ENCODE measurements at regions not wholly inside any gene's neighbourhood (a gene's known extent, or its start where the extent isn't known, plus 50 kb on each side); places are given as distances from the start of the nearest gene placed in this dataset.

GRCh38 chr3:16108424-16108823, 66.1 kb upstream of the GALNT15 start:
- DNase-seq (ENCODE audit: low read depth, low spot score), result no peak

DNA sequence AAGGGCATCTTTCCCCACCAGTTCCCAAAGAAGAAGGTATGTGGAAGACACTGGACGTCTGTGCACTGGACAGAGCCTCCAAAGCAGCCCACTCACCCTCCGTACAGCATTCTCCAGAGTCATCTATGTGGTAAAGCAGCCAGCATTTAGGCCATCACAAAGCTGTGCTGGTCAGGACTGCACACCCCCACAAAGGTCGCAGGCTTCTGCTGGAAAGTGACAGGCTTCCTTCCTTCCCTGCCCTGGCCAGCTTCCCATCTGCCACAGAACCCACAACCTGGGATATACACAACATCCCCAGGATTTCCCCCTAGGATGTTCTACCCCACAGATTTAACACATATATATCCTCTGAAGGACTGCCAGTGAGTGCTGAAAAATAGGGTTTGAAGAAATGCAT, 64.6 kb upstream of the GALNT15 start:
- no peak for DNase-seq (ENCODE audit: low read depth, low spot score)

DNA sequence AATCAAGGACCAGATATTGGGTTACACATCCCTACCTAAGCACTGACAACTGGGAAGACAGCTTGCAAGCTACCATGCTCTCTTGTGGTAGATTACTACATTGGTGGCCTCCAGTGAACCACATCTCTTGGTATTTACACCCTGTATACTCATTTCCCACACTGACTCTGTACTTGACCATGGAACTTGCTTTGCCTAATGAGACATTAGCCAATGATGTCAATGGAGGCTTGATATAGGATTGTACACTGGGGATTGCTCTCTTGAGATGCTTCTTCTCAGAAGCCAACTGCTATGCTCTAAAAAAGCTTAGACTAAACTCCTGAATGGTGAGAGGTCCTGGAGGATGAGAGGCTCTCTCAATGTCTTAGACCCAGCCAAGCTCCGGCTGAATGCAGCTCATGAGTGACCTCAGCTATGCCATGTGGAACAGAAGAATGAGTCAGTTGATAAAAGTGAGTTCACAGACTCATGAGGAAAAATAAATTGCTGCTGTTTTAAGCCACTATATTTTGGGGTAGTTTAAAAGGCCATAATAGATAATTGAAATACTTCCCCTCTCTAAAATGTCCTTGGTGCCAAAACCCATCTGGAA, 61.5 kb upstream of the GALNT15 start:
- no peak for DNase-seq (ENCODE audit: low read depth, low spot score)

DNA sequence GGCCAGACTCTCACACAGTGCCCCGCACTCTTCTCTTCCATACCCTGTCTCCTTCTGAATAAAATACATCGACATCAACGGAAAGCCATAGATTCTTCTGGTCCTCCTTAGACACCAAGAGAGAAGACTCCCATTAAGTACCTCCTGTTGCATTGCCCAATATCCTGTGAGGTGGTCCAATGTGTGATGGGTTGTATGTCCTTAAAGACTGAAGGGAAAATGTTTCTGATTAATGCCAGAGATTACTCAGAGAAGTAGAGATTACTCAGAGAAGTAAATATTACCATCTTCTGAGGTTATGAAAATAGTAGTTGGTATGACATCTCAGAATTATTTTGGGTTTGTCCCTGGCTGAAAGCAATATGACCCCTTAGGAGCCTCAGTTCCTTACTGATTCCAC, 60.8 kb upstream of the GALNT15 start:
- no peak for DNase-seq (ENCODE audit: low read depth, low spot score)

DNA sequence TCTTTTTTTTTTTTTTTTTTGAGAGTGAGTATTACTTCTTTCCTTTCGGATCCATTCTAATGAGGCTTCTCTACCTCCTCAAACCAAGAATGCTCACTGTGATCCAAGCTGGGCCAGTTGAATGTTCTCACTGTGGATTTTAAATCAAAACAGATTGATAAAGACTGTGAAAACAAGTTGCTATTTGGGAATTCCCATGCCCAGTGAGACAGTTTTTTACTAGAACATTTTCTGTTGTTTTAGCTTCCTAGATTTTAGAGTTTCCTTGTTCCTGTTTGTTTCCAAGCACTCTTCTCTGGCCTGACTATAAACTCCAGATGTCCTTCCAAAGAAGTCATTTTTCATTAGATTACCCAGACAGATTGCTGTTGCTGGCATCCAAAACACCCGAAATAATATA, 60.1 kb upstream of the GALNT15 start:
- DNase-seq (ENCODE audit: low read depth, low spot score), result no peak

- no peak for DNase-seq (ENCODE audit: low read depth, low spot score)
These were observed 59.5 kb upstream of the GALNT15 start for GRCh38 chr3:16114930-16115329.

GRCh38 chr3:16118396-16118795, 56.1 kb upstream of the GALNT15 start:
- no peak for DNase-seq (ENCODE audit: low read depth, low spot score)

GRCh38 chr3:16119887-16120286, 54.6 kb upstream of the GALNT15 start:
- DNase-seq (ENCODE audit: low read depth, low spot score), result no peak

GRCh38 chr3:16121391-16121790, 53.1 kb upstream of the GALNT15 start:
- no peak for DNase-seq (ENCODE audit: low read depth, low spot score)

DNA sequence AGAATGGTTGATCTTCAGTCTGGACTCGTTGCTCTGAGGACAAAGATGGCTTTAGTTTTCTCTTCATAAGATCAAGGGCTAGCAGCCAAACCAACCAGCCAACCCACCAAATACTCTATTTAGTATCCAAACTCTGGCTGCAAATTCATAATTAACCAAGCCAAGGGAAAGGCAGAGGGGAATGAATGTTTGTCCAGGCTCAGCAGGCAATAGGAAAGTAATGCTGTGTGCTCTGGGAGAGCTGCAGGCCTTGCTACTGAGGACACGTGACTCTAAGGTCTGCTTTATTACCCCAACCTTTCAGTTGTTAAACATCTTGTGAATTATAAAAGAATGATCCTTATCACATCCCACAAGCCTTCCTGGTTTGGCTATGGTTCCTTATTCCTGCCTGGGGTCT, 52.3 kb upstream of the GALNT15 start:
- DNase-seq (ENCODE audit: low read depth, low spot score), result no peak

- DNase-seq (ENCODE audit: low read depth, low spot score), result no peak
These were observed 51.8 kb upstream of the GALNT15 start for GRCh38 chr3:16122661-16123060.

GRCh38 chr3:16124636-16125035, 49.8 kb upstream of the GALNT15 start:
- DNase-seq (ENCODE audit: low read depth, low spot score), result no peak
